Spleen (tissue), 11 donors: ENCODE measurements at regions not wholly inside any gene's neighbourhood (a gene's known extent, or its start where the extent isn't known, plus 50 kb on each side); places are given as distances from the start of the nearest gene placed in this dataset.

Experiments used
- DNase-seq: peaks from one replicate; pipeline ENCODE4 v3.0.0-alpha.2; 2020
- H3K27ac ChIP-seq, 8 donors: fragments of 200-600 bp; sonication (generic) in 7 of 8; 1 replicate in 4 of 8; 2 replicates in 4 of 8; pipeline versions ENCODE4 v1.5.0 to v1.8.0; 2016 to 2021; ENCODE audit warnings: inconsistent platforms in 4 of 8, mild to moderate bottlenecking in 4 of 8, moderate library complexity in 1 of 8
- H3K27me3 ChIP-seq, 7 donors: fragments of 200-600 bp; sonication (generic) in 6 of 7; replicated peaks in 1 of 7; 1 replicate in 4 of 7; 2 replicates in 3 of 7; pipeline versions ENCODE4 v1.5.0 to v1.8.0; 2016 to 2021; ENCODE audit warnings: inconsistent platforms in 3 of 7, mild to moderate bottlenecking in 1 of 7
- H3K36me3 ChIP-seq, 6 donors: fragments of 200-600 bp; sonication (generic) in 5 of 6; 1 replicate in 4 of 6; 2 replicates in 2 of 6; pipeline versions ENCODE4 v1.5.0 to v1.8.0; 2016 to 2021; ENCODE audit warnings: inconsistent platforms in 2 of 6
- H3K4me1 ChIP-seq, 6 donors: fragments of 200-600 bp; sonication (generic) in 5 of 6; 1 replicate in 3 of 6; 2 replicates in 3 of 6; pipeline versions ENCODE4 v1.5.0 to v1.8.0; 2016 to 2021; ENCODE audit warnings: inconsistent platforms in 3 of 6
- H3K4me3 ChIP-seq, 8 donors: fragments of 200-600 bp; sonication (generic) in 7 of 8; 1 replicate in 4 of 8; 2 replicates in 4 of 8; pipeline versions ENCODE4 v1.5.0 to v1.8.0; 2016 to 2021; ENCODE audit warnings: inconsistent platforms in 4 of 8, mild to moderate bottlenecking in 4 of 8, moderate library complexity in 2 of 8
- H3K9me3 ChIP-seq, 8 donors: fragments of 200-600 bp; sonication (generic) in 7 of 8; 1 replicate in 4 of 8; 2 replicates in 4 of 8; pipeline versions ENCODE4 v1.5.0 to v1.8.0; 2016 to 2021; ENCODE audit warnings: inconsistent platforms in 4 of 8
- POLR2A ChIP-seq, 3 donors: fragments of 450-650 bp; IDR thresholded peaks; one replicate each; pipeline ENCODE4 v1.5.1; 2017; ENCODE audit warnings: antibody characterized with exemption in 3 of 3, mild to moderate bottlenecking in 1 of 3
- POLR2AphosphoS5 ChIP-seq, 3 donors: sonication (generic); formaldehyde crosslinking; IDR thresholded peaks; one replicate each; pipeline ENCODE4 v1.5.1; 2017; ENCODE audit warnings: antibody characterized with exemption in 3 of 3
- WGBS, 5 donors: extraction: QIAGEN DNeasy Blood & Tissue Kit in 3 of 5; methylation state at CpG; one replicate each; pipeline versions ENCODE4 v1.1.5 to v1.1.7; 2013 to 2018; 5-methylcytosine and 5-hydroxymethylcytosine counted together
- intact Hi-C: fragments of 100-400 bp; cut with DNase I; formaldehyde crosslinking; loops from one replicate; pipeline ENCODE4 v1.15.0; 2023; ENCODE audit warnings: low total_unique reads
- TF ChIP-seq, protein P1 (sequence below), 11 experiments: fragments of 200-600 bp in 7 of 11; fragments of 450-650 bp in 4 of 11; sonication (generic) in 4 of 11; IDR thresholded peaks in 8 of 11; conservative IDR thresholded peaks in 3 of 11; 1 replicate in 7 of 11; 2 replicates in 4 of 11; pipeline versions ENCODE4 v1.4.0 to v1.8.0; 2016 to 2021; ENCODE audit warnings: antibody characterized with exemption in 11 of 11, inconsistent platforms in 4 of 11, mild to moderate bottlenecking in 1 of 11
- donor health status: healthy with polysubstance abuse.
- donor health status: DM: no; HTN: no; CAD: no; lungs with moderate emphysema.
- donor health status: DM: no; HTN: no; CAD: no.
- donor health status: Bipolar disorder and iron deficiency.
- donor health status: healthy.
- donor health status: DM: no; HTN: no; CAD: no.
- donor health status: DM: yes; HTN: yes; CAD: no.

GRCh38 chr2:175872721-175873120, 129.3 kb downstream of the LNPK start:
- no peaks in the 10 kb centered on the region for H3K9me3 ChIP-seq
- intact Hi-C loops: no loop called here
- H3K4me3 ChIP-seq: no peak overlapping the region
- TF ChIP-seq, protein P1, sequence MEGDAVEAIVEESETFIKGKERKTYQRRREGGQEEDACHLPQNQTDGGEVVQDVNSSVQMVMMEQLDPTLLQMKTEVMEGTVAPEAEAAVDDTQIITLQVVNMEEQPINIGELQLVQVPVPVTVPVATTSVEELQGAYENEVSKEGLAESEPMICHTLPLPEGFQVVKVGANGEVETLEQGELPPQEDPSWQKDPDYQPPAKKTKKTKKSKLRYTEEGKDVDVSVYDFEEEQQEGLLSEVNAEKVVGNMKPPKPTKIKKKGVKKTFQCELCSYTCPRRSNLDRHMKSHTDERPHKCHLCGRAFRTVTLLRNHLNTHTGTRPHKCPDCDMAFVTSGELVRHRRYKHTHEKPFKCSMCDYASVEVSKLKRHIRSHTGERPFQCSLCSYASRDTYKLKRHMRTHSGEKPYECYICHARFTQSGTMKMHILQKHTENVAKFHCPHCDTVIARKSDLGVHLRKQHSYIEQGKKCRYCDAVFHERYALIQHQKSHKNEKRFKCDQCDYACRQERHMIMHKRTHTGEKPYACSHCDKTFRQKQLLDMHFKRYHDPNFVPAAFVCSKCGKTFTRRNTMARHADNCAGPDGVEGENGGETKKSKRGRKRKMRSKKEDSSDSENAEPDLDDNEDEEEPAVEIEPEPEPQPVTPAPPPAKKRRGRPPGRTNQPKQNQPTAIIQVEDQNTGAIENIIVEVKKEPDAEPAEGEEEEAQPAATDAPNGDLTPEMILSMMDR (IDR thresholded peaks at IDR 0.05 in 8 of 11, conservative IDR thresholded peaks at IDR 0.05 in 3 of 11): no peak
- no peak for TF ChIP-seq POLR2AphosphoS5 (IDR thresholded peaks at IDR 0.05)
- DNase-seq: no peak
- peaks cover 0 to 13% (median 0%) of the 10 kb centered on the region in 7 donors for H3K27me3 ChIP-seq
- H3K4me1 ChIP-seq: no peaks in the 10 kb centered on the region
- H3K27ac ChIP-seq: no peak overlapping the region
- H3K36me3 ChIP-seq: no peaks in the 10 kb centered on the region

- no peak for DNase-seq
- Histone ChIP-seq H3K4me1 (no peaks in the 10 kb centered on the region), H3K27me3 (peaks cover 0 to 13% (median 0%) of the 10 kb centered on the region in 7 donors), H3K9me3 (no peaks in the 10 kb centered on the region), H3K4me3 (no peak overlapping the region), H3K36me3 (no peaks in the 10 kb centered on the region), H3K27ac (no peak overlapping the region)
- 72 to 89% (median 87%) methylated on average over 5 of the region's 5 CpGs for WGBS, 5 donors
- intact Hi-C loops: no loop called here
- TF ChIP-seq, protein P1 (IDR thresholded peaks at IDR 0.05 in 8 of 11, conservative IDR thresholded peaks at IDR 0.05 in 3 of 11): no peak
- TF ChIP-seq POLR2AphosphoS5 (IDR thresholded peaks at IDR 0.05) (no peak), POLR2A (IDR thresholded peaks at IDR 0.05) (no peak)
These were observed 130.1 kb downstream of the LNPK start for GRCh38 chr2:175872005-175872348.

GRCh38 chr2:175871331-175872004, 130.6 kb downstream of the LNPK start:
- Histone ChIP-seq H3K4me3 (no peak overlapping the region), H3K36me3 (no peaks in the 10 kb centered on the region), H3K27ac (no peak overlapping the region), H3K27me3 (peaks cover 0 to 17% (median 0%) of the 10 kb centered on the region in 7 donors), H3K4me1 (no peaks in the 10 kb centered on the region), H3K9me3 (no peaks in the 10 kb centered on the region)
- intact Hi-C loops: no loop called here
- 79 to 88% (median 83%) methylated on average over 3 of the region's 3 CpGs for WGBS, 5 donors
- TF ChIP-seq, protein P1 (IDR thresholded peaks at IDR 0.05 in 8 of 11, conservative IDR thresholded peaks at IDR 0.05 in 3 of 11): no peak
- no peak for TF ChIP-seq POLR2AphosphoS5 (IDR thresholded peaks at IDR 0.05)
- TF ChIP-seq POLR2A (IDR thresholded peaks at IDR 0.05): no peak
- DNase-seq: no peak

- Histone ChIP-seq H3K27me3 (peaks cover 0 to 12% (median 0%) of the 10 kb centered on the region in 7 donors), H3K36me3 (no peaks in the 10 kb centered on the region), H3K27ac (no peak overlapping the region), H3K4me1 (no peaks in the 10 kb centered on the region), H3K4me3 (no peak overlapping the region), H3K9me3 (no peaks in the 10 kb centered on the region)
- TF ChIP-seq, protein P1 (IDR thresholded peaks at IDR 0.05 in 8 of 11, conservative IDR thresholded peaks at IDR 0.05 in 3 of 11): no peak
- TF ChIP-seq POLR2AphosphoS5 (IDR thresholded peaks at IDR 0.05) (no peak), POLR2A (IDR thresholded peaks at IDR 0.05) (no peak)
- intact Hi-C loops: no loop called here
- whole genome bisulfite sequencing, 5 donors: 62 to 96% (median 90%) methylated on average over 4 of the region's 4 CpGs
- DNase-seq: no peak
These were observed 136.4 kb downstream of the LNPK start for GRCh38 chr2:175865716-175866115.
